H9 (cell line): ENCODE measurements at regions not wholly inside any gene's neighbourhood (a gene's known extent, or its start where the extent isn't known, plus 50 kb on each side); places are given as distances from the start of the nearest gene placed in this dataset.

Experiments used
- DNase-seq: peaks from one replicate; pipeline ENCODE4 v3.0.0-alpha.2; 2017
- H2AFZ ChIP-seq: one replicate; pipeline ENCODE4 v1.6.1; 2013; ENCODE audit warnings: mild to moderate bottlenecking, low read length, control low read depth, moderate library complexity
- H2AK5ac ChIP-seq: 2 replicates; pipeline ENCODE4 v1.6.1; 2013; ENCODE audit warnings: low read length, control low read depth, mixed read lengths; ENCODE audit not compliant: insufficient read length
- H2BK120ac ChIP-seq: one replicate; pipeline ENCODE4 v1.6.1; 2013; ENCODE audit warnings: low read depth, mild to moderate bottlenecking, low read length, control low read depth, inconsistent platforms; ENCODE audit not compliant: poor library complexity, severe bottlenecking
- H2BK12ac ChIP-seq: 2 replicates; pipeline ENCODE4 v1.6.1; 2013; ENCODE audit warnings: low read length, control low read depth, mixed read lengths, low read depth; ENCODE audit not compliant: insufficient read length
- H2BK15ac ChIP-seq: 2 replicates; pipeline ENCODE4 v1.6.1; 2013; ENCODE audit warnings: low read depth, low read length, control low read depth
- H2BK20ac ChIP-seq: one replicate; pipeline ENCODE4 v1.6.1; 2013; ENCODE audit warnings: low read depth, mild to moderate bottlenecking, low read length, control low read depth, inconsistent platforms; ENCODE audit not compliant: poor library complexity, severe bottlenecking
- H2BK5ac ChIP-seq: 2 replicates; pipeline ENCODE4 v1.6.1; 2013; ENCODE audit warnings: low read length, control low read depth, mixed read lengths; ENCODE audit not compliant: insufficient read length
- H3K14ac ChIP-seq: 2 replicates; pipeline ENCODE4 v1.6.1; 2013; ENCODE audit warnings: low read length, control low read depth; ENCODE audit not compliant: insufficient read depth
- H3K18ac ChIP-seq: 2 replicates; pipeline ENCODE4 v1.6.1; 2013; ENCODE audit warnings: low read depth, mild to moderate bottlenecking, mixed read lengths, low read length, control low read depth; ENCODE audit not compliant: insufficient read length
- H3K23ac ChIP-seq: 2 replicates; pipeline ENCODE4 v1.6.1; 2013; ENCODE audit warnings: low read length, control low read depth, mixed read lengths, low read depth; ENCODE audit not compliant: insufficient read length
- H3K23me2 ChIP-seq: 2 replicates; pipeline ENCODE4 v1.6.1; 2013; ENCODE audit warnings: low read depth, mild to moderate bottlenecking, mixed read lengths, low read length, control low read depth; ENCODE audit not compliant: insufficient read length, poor library complexity, severe bottlenecking
- H3K27ac ChIP-seq: 2 replicates; pipeline ENCODE4 v1.5.1; 2013; ENCODE audit warnings: low read length, control low read depth, mixed read lengths, low read depth; ENCODE audit not compliant: insufficient read length
- H3K27me3 ChIP-seq: 2 replicates; pipeline ENCODE4 v1.6.1; 2013; ENCODE audit warnings: low read length, control low read depth, inconsistent platforms; ENCODE audit not compliant: insufficient read depth
- H3K4ac ChIP-seq: 2 replicates; pipeline ENCODE4 v1.6.1; 2013; ENCODE audit warnings: low read depth, mild to moderate bottlenecking, control low read depth, inconsistent platforms, low read length, moderate library complexity
- H3K4me1 ChIP-seq: 2 replicates; pipeline ENCODE4 v1.6.1; 2013; ENCODE audit warnings: low read length, control low read depth, inconsistent platforms; ENCODE audit not compliant: insufficient read depth
- H3K4me2 ChIP-seq: 2 replicates; pipeline ENCODE4 v1.6.1; 2013; ENCODE audit warnings: low read length, control low read depth, mixed read lengths; ENCODE audit not compliant: insufficient read length, insufficient read depth
- H3K56ac ChIP-seq: 2 replicates; pipeline ENCODE4 v1.6.1; 2013; ENCODE audit warnings: low read depth, mild to moderate bottlenecking, mixed read lengths, low read length, control low read depth; ENCODE audit not compliant: insufficient read length
- H3K79me1 ChIP-seq: 2 replicates; pipeline ENCODE4 v1.6.1; 2013; ENCODE audit warnings: low read depth, mild to moderate bottlenecking, moderate library complexity, low read length, control low read depth, inconsistent platforms; ENCODE audit not compliant: insufficient read depth, poor library complexity, severe bottlenecking
- H3K79me2 ChIP-seq: 2 replicates; pipeline ENCODE4 v1.6.1; 2013; ENCODE audit warnings: low read length, control low read depth, inconsistent platforms; ENCODE audit not compliant: insufficient read depth
- H3K9ac ChIP-seq: 2 replicates; pipeline ENCODE4 v1.6.1; 2013; ENCODE audit warnings: low read length, control low read depth, mixed read lengths; ENCODE audit not compliant: insufficient read length; ENCODE audit errors: extremely low read depth
- H3K9me3 ChIP-seq: one replicate; pipeline ENCODE4 v1.6.1; 2013; ENCODE audit warnings: low read depth, low read length, inconsistent platforms; ENCODE audit not compliant: control insufficient read depth
- H3T11ph ChIP-seq: one replicate; pipeline ENCODE4 v1.6.1; 2013; ENCODE audit warnings: mild to moderate bottlenecking, low read length, control low read depth, inconsistent platforms
- H4K20me1 ChIP-seq: one replicate; pipeline ENCODE4 v1.6.1; 2013; ENCODE audit not compliant: control insufficient read depth, insufficient read length, insufficient read depth
- H4K5ac ChIP-seq: 2 replicates; pipeline ENCODE4 v1.6.1; 2013; ENCODE audit warnings: low read depth, mild to moderate bottlenecking, mixed read lengths, low read length, control low read depth; ENCODE audit not compliant: insufficient read length
- H4K8ac ChIP-seq: replicated peaks from 2 replicates; pipeline ENCODE4 v1.6.1; 2013; ENCODE audit warnings: low read length, control low read depth, mixed read lengths, low read depth; ENCODE audit not compliant: insufficient read length
- H4K91ac ChIP-seq: 2 replicates; pipeline ENCODE4 v1.6.1; 2013; ENCODE audit warnings: low read depth, mild to moderate bottlenecking, moderate library complexity, mixed read lengths, low read length, control low read depth; ENCODE audit not compliant: insufficient read length
- H3K27ac Mint-ChIP-seq, 3 experiments: 2 replicates in 2 of 3; 3 replicates in 1 of 3; pipeline ENCODE4 v1.8.0; 2020 to 2021; ENCODE audit warnings: mixed read lengths in 3 of 3, mild to moderate bottlenecking in 1 of 3, moderate library complexity in 1 of 3
- H3K27me3 Mint-ChIP-seq: 2 replicates; pipeline ENCODE4 v1.8.0; 2021; ENCODE audit warnings: low read depth, mild to moderate bottlenecking, moderate library complexity, mixed read lengths
- H3K36me3 Mint-ChIP-seq, 3 experiments: 2 replicates in 2 of 3; 3 replicates in 1 of 3; pipeline ENCODE4 v1.8.0; 2020 to 2021; ENCODE audit warnings: low read depth in 3 of 3, mixed read lengths in 3 of 3; ENCODE audit not compliant: insufficient read depth in 1 of 3
- H3K4me1 Mint-ChIP-seq, 2 experiments: 2 replicates each; pipeline ENCODE4 v1.8.0; 2020; ENCODE audit warnings: mixed read lengths in 2 of 2
- H3K4me3 Mint-ChIP-seq, 2 experiments: 2 replicates in 1 of 2; 3 replicates in 1 of 2; pipeline ENCODE4 v1.8.0; 2020 to 2021; ENCODE audit warnings: mild to moderate bottlenecking in 2 of 2, mixed read lengths in 2 of 2, moderate library complexity in 1 of 2
- H3K9me3 Mint-ChIP-seq, 2 experiments: 2 replicates in 1 of 2; 3 replicates in 1 of 2; pipeline ENCODE4 v1.8.0; 2020; ENCODE audit warnings: mild to moderate bottlenecking in 2 of 2, mixed read lengths in 2 of 2, moderate library complexity in 1 of 2
- CTCF ChIP-seq: fragments of 200-600 bp; sonication (generic); conservative IDR thresholded peaks from 3 replicates; pipeline ENCODE4 v1.8.0; 2021; ENCODE audit warnings: antibody characterized with exemption, mild to moderate bottlenecking
- WGBS: extraction: QIAGEN DNeasy Blood & Tissue Kit; methylation state at CpG from one replicate; pipeline ENCODE4 v1.1.7; 2013; ENCODE audit warnings: missing lambda C conversion rate, low lambda C conversion rate, mixed read lengths; ENCODE audit not compliant: insufficient read length; ENCODE audit errors: extremely low coverage; 5-methylcytosine and 5-hydroxymethylcytosine counted together

GRCh38 chr10:31749301-31749700 lies 179.3 kb downstream of the ARHGAP12 start:
- no peak for TF ChIP-seq CTCF
- no peaks in the 10 kb centered on the region for H3K27me3 Mint-ChIP-seq

More at GRCh38 chr10:31749301-31749700, 179.3 kb downstream of the ARHGAP12 start:
- Histone ChIP-seq H3K9me3 (no peaks in the 10 kb centered on the region), H2AK5ac (no peak overlapping the region), H3K56ac (no peak overlapping the region), H3K23me2 (no peaks in the 10 kb centered on the region), H3K79me1 (no peaks in the 10 kb centered on the region), H2BK12ac (no peak overlapping the region), H2BK20ac (no peak overlapping the region), H3K18ac (no peak overlapping the region), H4K8ac (no peak overlapping the region), H4K20me1 (no peaks in the 10 kb centered on the region), H3K14ac (peak overlapping the region; percentile 21; the same call in 1 of the 2 replicates), H4K91ac (no peak overlapping the region), H3K27ac (no peak overlapping the region), H3K27me3 (no peaks in the 10 kb centered on the region), H4K5ac (no peak overlapping the region), H3K4me2 (no peak overlapping the region), H3K23ac (no peak overlapping the region), H3K4ac (no peak overlapping the region), H3K9ac (no peak overlapping the region), H2BK15ac (no peak overlapping the region), H3K79me2 (no peaks in the 10 kb centered on the region), H2BK5ac (no peak overlapping the region), H3T11ph (no peak overlapping the region), H2BK120ac (no peak overlapping the region), H2AFZ (no peak overlapping the region), H3K4me1 (no peaks in the 10 kb centered on the region)
- no peak for DNase-seq
- Mint-ChIP-seq H3K4me3 (no peak overlapping the region), H3K4me1 (peaks cover 6 to 10% of the 10 kb centered on the region in 2 experiments), H3K36me3 (no peaks in the 10 kb centered on the region; a peak in 1 of 7 replicates), H3K9me3 (no peaks in the 10 kb centered on the region), H3K27ac (no peak overlapping the region)
- WGBS = no CpG with 5 or more reads among the region's 13 CpGs
